ENCODE measurements at regions not wholly inside any gene's neighbourhood (a gene's known extent, or its start where the extent isn't known, plus 50 kb on each side); places are given as distances from the start of the nearest gene placed in this dataset.

GRCh38 chr1:115188680-115189395, 99.5 kb upstream of the TSPAN2 start:
- H3K4me3 ChIP-seq (ENCODE audit: low read depth, low read length) = no peak overlapping the region
- no peak for DNase-seq (ENCODE audit: low read depth)
- TF ChIP-seq CTCF (conservative IDR thresholded peaks at IDR 0.05; ENCODE audit: low read depth, low read length) = no peak

GRCh38 chr1:115186711-115187265, 97.5 kb upstream of the TSPAN2 start:
- no peak for TF ChIP-seq CTCF (conservative IDR thresholded peaks at IDR 0.05; ENCODE audit: low read depth, low read length)
- no peak for DNase-seq (ENCODE audit: low read depth)
- no peak overlapping the region for H3K4me3 ChIP-seq (ENCODE audit: low read depth, low read length)

- TF ChIP-seq CTCF (conservative IDR thresholded peaks at IDR 0.05; ENCODE audit: low read depth, low read length) = no peak
- DNase-seq (ENCODE audit: low read depth) = no peak
- no peak overlapping the region for H3K4me3 ChIP-seq (ENCODE audit: low read depth, low read length)
Measured at GRCh38 chr1:115185336-115185735, 96.0 kb upstream of the TSPAN2 start.

GRCh38 chr1:115184951-115185331, 95.6 kb upstream of the TSPAN2 start:
- no peak for DNase-seq (ENCODE audit: low read depth)
- TF ChIP-seq CTCF (conservative IDR thresholded peaks at IDR 0.05; ENCODE audit: low read depth, low read length) = no peak
- H3K4me3 ChIP-seq (ENCODE audit: low read depth, low read length) = no peak overlapping the region

GRCh38 chr1:115184260-115184950, 95.1 kb upstream of the TSPAN2 start:
- H3K4me3 ChIP-seq (ENCODE audit: low read depth, low read length) = no peak overlapping the region
- no peak for TF ChIP-seq CTCF (conservative IDR thresholded peaks at IDR 0.05; ENCODE audit: low read depth, low read length)
- DNase-seq (ENCODE audit: low read depth) = no peak

- TF ChIP-seq CTCF (conservative IDR thresholded peaks at IDR 0.05; ENCODE audit: low read depth, low read length) = no peak
- no peak overlapping the region for H3K4me3 ChIP-seq (ENCODE audit: low read depth, low read length)
- DNase-seq (ENCODE audit: low read depth) = no peak
Measured at GRCh38 chr1:115183721-115184259, 94.5 kb upstream of the TSPAN2 start.

Data from epithelial cell of proximal tubule (primary cell).